Daoy (cell line): ENCODE measurements at regions not wholly inside any gene's neighbourhood (a gene's known extent, or its start where the extent isn't known, plus 50 kb on each side); places are given as distances from the start of the nearest gene placed in this dataset.
"Not testable (repeated sequence)": the region's sequence is repeated elsewhere in the genome, so short reads cannot be mapped to it uniquely, and the experiment has no call there.

Source experiments
- DNase-seq: peaks from one replicate; pipeline ENCODE4 v3.0.0-alpha.2; 2015; ENCODE audit warnings: low read depth

DNA sequence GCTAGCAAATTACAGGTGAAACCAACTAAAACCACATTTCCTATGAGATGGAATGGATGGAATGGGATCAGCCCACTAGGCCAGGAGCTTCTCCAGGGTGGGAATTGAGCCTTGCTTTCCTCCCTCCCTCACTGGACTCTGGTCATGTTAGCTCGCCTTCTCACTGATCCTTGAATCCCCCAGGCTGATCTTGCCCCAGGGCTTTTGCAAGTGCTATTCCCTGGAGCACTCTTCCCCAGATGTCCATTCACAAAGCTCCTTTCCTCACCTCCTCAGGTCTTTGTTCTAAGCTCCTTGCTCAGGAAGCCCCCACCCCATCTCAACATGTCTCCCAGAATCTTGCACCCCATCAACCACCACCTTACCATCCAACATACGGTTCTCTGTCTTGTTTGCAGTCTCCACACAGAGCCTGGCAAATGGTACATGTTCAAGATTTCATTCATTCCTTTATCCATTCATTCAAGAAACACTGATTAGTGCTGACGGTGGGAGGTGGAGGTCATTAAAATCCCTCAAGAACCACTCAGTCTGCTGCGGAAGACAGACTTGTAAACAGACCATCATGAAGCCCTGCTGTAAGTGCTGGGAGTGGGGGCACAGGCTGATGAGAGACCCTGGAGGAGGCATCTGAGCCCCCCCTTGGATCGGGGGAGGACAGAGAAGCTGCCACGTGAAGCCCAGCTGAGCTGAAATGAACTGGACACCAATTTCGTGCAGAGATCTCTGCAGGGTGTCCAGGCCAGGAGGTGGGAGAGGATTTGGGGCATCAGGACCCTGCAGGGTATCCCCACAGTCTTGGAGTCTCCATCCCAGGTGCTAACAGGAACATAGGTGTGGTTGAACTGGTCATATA lies 141.7 kb downstream of the BARX1 start:
- DNase-seq = no peak

DNA sequence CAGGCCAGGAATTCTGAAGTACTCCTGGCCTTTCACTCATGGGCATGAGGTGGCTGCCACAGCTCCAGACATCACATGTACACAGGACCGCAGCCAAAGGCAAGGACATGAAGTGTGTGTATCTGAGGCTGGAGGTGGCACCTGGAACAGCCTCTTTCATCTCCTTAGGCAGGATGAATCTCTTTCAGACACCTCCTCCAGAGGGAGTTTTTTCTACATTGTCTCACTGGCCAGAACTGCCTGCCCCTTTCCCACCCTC lies 142.8 kb downstream of the BARX1 start:
- DNase-seq = no peak

DNA sequence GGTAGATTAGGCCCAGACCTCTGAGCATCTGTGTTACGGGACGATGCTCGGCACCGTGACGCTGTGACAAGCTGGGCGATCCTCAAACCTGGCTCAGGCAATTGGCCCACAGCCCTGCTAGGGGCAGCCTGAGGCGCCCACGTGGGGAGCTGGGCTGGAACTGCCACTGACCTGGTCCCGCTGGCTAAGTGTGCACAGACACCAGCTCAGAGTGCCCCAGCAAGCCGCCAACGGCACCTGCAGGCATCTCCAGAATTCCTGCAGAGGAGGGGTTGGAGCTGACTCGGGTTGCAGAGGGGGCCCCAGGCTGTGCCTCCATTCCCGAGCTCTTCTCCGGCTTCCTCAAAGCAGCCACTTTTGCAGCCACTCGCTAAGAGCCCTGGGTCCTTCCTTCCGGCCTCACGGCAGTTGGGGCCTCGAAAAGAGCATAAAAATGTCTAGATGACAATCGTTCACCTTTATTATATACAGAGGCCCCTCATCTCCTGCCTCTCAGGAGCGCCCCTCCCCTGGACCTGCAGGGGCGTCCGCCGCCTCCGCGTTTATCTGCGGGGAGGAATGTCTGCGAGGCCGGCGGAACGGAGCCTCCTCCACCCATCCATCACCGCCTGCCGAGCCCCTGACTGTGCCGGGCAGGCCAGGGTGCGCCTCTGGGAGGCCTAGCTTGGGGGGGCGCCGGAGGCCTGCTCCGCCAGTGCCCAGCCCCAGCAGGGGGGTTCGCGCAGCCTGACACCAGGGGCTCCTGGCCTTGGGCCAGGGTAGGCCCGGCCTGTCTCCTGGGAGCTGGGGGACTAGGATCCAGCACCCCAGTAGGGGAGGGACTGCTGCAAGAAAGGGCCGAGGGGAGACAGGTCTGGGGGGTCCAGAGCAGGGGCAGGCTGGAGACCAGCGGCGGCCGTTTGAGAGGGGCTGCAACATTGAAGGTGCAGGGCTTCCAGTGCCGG lies 144.9 kb downstream of the BARX1 start:
- DNase-seq = no peak

DNA sequence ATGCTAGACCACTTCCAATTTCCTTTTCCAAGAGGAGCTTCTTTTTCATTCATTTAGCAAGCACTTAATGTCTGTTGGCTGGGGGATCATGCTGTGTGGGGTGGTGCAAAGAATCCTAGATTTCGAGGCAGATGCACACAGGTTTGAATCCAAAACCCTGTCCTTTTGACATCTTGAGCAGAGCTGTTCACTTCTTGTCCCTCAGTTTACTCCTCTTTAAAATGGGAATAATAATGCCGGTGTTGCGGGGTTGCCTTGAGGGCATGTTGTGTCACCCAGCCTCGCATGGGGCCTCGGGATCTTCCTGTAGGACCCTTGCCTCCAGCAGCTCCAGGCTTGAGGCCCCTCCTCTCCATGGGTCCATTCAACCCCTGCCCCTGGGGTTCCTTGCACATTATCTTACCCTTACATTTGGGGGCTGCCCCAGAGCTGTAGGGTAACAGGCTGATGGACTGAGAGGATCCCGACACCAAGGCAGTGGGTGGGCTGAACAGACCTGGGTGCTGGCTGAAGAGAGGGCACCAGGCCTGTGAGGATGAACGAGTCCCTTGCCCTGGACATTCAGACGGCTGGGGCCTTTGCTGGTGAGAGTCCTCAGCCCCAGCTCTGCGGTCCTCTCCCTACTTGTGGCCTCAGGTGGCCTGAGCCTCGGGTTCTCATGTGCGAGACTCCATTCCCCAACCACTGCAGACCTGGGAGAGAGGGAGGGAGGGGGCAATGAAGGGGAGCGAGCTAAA lies 145.8 kb downstream of the BARX1 start:
- DNase-seq = no peak

DNA sequence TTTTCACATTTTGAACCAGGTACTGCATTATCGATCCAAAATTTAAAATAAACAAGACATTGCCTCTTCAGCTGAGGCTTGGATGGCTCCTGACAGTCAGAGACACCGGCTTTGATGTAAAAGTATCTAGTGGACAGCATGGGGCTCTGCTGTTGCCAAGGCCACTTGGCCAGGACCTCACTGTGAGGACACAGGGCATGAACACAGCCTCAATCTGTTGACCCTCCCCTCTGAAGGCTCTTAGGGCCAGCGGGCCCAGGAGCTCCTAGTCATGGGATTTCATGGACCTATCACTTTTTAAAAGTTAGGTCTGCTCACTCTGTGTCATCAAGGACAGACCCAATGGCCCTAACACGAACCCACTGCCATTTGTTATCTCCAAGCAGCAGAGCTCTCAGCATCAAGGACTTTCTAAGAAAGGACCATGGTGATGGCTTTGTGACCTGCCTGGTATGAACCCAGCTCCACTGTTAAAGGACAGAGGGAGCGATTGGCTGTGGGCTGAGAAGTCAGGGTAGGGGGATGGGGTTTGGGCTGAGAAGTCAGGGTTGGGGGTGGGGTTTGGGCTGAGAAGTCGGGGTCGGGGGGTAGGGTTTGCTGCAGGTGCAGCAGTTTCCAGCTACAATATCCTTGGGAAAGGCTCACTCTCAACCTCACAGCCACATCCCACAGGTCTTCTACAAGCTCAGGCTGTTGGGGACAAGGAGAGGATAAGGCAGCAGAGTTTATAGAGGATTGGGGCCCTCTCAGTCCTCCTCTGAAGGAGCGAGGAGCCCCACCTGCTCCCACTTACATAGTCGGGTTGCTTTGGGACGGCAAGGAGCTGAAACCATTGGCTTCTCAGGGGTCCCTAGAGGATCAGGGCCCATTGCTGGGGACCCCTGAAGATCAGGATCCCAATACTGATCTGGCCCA lies 146.8 kb downstream of the BARX1 start:
- DNase-seq = no peak

DNA sequence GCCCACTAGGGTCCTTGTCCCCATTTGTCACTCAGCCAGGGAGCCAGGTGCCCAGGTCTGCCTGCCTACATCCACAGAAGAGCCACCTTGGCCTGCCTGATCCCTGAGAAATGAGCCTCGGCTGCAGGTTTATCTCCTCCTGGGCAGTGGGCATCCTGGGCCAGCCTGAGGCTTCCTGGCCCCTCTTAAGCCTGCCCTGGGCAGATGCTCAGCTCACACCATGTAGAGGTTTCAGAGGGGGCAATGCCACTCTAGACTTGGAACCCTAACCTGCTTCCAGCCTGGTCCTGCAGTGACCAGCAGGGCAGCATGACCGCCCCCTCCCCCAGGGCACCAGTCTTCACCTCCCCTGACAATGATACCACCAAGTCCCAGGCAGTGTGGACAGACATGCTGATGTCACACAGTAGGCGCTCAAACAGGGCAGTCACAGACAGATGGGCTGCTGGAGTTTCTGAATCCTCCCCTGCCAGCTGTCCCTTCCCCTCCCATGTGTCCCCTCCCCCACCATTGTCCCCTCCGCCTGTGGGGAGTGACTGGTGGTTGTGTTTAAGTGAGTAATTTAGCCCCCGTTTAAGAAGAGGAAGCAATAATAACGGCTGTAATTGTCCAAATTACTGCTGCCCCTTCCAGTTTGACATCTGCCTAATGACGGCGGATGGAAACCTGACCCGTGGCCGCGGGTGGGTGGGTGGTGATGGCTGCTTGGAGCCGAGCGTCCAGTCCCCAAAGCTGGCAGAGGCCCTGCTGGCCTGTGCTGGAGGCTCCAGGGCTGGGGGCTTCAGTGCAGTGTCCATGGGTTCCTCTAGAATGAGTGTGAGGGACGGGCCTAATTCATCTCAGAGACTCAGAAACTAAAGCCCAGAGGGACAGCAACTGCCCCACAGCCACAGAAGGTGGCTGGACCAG lies 147.7 kb downstream of the BARX1 start:
- no peak for DNase-seq

DNA sequence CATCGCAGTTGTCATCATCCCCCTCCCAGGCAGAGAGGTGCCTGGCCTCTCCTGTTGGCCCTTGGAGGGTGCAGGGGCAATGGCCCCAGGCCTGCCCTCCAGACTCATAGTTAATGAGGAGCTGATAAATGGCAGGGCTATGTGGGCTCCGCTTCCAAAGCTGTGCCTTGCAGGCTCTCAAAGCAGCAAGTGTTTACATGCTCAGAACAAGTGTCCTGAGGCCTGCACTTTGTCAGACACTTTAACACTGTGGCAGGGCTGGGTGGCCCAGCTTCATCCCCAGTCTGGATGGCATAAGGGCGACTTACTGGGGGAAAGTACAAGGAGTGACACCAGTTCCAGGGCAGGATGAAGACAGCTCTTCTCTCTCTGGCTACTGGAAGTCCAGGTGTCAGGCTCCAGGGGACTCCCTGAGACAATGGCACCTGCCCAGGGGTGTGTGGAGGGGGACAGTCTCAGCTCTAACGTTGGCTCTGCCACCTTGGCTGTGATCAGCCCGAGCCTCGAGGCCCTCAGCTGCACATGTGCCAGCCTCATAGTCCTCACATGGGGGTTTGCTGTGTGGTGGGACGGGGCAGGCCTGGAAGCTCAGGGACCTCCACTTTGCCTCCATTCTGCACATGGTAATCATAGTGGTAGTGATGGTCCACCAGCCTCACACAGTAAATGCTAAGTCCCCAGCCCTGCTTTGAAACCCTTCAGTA lies 153.4 kb downstream of the BARX1 start:
- DNase-seq = no peak

DNA sequence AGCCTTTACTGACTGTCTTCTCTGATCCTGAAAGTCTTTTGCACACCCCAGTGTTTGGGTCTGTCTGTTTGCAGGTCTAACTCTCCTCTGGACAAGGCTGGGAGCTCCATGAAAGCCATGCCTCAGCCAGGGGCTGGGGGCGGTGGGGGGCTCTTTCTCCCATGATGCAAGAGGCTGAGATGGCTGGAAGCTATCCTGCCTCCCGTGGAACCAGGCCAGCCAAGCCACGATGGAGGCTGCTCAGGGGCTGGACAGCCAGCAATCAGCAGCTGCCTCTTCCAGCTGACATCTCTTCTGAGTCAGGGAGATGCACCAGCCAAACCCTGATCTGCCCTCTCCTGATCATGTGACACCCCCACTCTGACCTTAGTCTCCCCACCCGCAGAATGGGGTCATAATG lies 154.0 kb downstream of the BARX1 start:
- DNase-seq = no peak

DNA sequence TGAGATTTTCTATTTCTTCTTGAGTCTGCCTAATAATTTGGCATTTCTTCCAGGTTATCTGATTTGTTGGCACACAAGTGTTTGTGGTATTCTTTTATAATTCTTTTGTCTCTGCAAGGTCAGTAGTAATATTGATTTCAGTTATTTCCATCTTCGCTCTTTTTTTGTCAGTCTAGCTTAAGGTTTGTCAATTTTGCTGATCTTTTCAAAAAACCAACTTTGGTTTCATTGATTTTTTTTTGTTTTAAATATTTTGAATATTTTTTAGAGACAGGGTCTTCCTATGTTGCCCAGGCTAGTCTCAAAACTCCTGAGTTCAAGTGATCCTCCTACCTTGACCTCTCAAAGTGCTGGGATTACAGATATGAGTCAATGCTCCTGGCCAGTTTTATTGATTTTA lies 162.8 kb downstream of the BARX1 start:
- no peak for DNase-seq

DNA sequence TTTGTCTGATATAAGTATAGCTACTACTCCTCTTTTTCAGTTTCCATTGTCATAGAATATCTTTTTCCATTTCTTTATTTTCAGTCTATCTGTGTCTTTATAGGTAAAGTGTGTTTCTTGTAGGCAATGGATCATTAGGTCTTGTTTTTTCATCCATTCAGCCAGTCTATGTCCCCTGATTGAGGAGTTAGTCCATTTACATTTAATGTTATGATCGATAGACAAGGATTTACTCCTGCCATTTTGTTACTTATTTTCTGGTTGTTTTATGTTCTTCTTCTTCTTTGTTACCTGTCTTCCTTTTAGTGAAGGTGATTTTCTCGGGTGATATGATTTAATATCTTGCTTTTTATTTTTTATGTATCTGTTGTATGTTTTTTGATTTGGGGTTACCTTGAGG lies 169.0 kb downstream of the BARX1 start:
- no peak for DNase-seq

DNA sequence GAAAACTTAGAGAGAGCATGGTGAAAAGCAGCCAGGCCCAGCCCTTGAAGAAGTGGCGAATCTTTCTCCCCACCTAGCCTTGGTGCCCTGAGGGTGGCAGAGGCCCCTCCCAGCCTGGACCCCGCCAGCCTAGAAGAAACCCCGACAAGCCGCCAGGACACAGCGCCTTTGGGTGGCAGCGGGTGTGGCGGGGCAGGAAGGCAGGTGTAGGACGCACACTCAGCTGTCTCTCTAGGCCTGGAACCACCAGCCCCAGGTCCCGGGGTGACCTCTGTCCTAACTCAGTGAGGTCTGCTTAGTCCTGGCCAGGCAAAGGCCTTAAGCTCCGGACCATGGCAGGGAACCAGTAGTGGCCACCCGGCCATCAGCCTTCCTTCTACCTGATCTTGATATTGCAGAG lies 178.3 kb downstream of the BARX1 start:
- DNase-seq = no peak

DNA sequence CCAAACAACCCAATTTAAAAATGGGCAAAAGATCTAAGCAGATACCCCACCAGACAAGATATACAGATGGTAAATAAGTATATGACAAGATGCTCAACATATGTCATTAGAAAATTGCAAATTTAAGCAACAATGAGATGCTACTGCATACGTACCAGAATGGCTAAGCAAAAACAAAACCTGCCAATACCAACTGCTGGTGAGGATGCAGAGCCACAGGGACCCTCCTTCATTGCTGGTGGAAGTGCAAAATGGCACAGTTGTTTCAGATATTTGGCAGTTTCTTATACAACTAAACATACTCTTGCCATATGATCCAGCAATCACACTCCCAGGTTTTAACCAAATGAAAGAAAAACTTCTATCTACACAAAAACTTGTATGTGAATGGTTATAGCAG lies 178.9 kb downstream of the BARX1 start:
- no peak for DNase-seq

DNA sequence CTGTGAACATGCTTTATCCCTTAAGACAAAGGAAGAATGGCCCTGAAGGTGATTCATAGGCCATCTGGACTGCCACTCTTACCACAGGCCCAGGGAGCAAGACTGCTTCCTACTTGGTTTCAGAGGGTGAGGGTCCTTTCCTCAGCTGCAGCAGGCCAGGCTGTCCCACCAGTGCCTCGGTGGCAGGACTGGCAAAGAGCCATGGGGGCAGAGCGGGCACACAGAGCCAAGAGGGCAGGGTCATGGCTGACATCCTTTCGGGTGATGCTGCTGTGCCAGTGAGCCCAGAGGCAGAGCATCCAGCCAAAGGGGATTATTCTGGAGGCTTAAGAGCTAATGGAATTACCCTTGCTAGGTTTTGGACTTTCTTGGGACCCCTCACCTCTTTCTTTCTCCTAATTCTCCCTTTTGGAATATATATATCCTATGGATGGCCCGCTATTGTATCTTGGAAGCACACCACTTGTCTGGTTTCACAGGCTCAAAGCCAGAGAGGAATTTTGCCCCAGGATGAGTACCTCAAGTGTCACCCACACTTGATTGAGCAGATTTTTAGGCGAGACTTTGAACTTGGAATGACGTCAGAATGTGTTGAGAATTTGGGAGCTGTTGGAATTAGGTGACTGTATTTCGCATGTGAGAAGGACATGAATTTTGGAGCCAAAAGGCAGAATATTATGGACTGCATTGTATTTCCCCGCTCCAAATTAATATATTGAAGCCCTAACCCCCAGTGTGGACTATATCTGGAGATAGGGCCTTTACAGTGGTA lies 180.6 kb downstream of the BARX1 start:
- DNase-seq = no peak

DNA sequence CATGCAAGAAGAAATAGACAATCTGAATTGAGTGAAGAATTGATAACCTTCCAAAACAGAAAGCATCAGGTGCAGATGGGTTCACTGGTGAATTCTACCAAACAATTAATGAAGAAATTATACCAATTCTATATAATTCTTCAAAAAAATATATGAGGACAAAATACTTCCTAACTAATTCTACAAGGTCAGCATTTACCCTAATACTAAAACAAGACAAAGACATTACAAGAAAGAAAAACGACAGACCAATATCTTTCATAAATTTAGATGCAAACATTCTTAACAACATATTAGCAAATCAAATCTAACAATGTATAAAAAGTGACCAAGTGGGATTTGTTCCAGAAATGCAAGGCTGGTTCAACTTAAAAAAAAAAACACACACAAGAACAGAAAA lies 183.9 kb downstream of the BARX1 start:
- DNase-seq = no peak

DNA sequence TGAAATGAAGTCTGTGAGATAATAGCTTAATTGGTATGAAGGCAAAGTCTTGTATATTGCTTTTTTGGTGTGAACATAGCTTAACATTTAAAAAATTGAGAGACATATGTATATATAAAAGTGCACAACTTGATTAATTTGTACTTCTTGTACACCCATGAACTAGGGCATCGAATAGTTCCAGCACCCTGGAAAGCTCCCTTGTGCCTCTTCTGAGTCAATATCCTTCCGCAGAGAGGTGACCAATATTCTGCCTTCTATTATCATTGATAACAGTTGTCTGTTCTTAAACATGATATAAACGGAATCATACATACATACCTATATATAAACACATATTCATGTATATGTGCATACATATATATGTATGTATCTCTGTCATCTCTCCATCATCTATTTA lies 185.4 kb downstream of the PHF2 start:
- no peak for DNase-seq

DNA sequence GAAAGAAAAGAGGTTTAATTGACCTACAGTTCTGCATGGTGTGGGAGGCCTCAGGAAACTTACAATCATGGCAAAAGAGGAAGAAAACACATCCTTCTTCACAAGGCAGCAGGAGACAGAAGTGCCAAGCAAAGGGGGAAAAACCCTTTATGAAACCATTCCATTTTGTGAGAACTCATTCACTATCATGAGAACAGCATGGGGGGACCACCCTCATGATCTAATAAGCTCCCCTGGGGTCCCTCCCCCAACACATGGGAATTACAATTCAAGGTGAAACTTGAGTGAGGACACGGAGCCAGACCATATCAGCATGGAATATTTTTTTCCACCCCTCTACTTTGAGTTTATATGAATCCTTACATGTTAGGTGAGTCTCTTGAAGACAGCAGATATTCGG lies 173.7 kb downstream of the PHF2 start:
- DNase-seq = no peak

DNA sequence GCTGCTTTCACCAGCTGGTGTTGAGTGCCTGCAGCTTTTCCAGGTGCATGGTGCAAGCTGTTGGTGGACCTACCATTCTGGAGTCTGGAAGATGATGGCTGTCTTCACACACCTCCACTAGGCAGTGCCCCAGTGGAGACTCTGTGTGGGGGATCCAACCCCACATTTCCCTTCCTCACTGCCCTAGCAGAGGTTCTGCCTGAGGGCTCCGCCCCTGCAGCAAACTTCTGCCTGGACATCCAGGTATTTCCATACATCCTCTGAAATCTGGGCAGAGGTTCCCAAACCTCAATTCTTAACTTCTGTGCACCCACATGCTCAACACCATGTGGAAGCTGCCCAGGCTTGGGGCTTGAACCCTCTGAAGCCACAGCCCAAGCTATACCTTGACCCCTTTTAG lies 172.4 kb downstream of the PHF2 start:
- DNase-seq = not testable (repeated sequence)

DNA sequence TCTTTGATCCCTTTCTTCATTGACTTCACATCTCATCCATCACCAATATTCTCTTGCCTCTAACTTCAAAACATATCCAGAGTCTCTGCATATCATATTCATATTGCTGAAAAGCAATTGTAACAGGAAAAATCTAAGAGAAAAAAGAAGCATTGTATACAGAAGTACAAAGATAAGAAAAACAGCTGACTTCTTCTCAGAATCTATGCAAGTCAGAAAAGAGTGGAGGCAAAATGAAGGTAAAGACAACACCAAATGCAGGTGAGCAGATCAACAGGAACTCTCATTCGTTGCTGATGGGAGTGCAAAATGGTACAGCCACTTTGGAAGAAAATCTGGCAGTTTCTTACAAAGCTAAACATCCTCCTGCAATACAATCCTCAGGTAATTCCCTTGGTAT lies 155.6 kb downstream of the PHF2 start:
- no peak for DNase-seq

DNA sequence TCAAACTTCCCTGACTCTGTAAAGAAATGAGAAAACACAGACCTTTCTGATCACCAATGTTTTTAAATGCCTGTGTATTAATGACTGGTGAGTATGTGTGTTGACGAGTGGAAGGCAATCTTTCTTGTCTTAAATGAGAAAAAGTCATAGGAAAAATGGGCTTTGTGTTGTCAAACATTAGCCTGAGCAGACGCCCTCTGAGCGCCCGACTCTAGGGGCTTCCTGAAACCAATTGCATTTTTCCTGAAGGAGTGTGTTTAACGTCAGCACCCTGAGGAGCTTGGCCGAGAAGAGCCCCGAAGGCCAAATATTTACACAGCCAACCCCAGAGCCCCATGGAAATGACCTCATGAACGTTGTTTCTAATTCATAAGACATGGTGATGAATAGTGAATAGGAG lies 154.3 kb downstream of the PHF2 start:
- no peak for DNase-seq
